ENCODE measurements at regions not wholly inside any gene's neighbourhood (a gene's known extent, or its start where the extent isn't known, plus 50 kb on each side); places are given as distances from the start of the nearest gene placed in this dataset.

GRCh38 chr1:218591966-218592365 lies 246.8 kb downstream of the TGFB2 start:
- H3K4me2 ChIP-seq (ENCODE audit: extremely low read depth, insufficient read depth, low read length): no peak overlapping the region
- H3K79me2 ChIP-seq (ENCODE audit: control insufficient read depth, insufficient read depth, low read length): no peaks in the 10 kb centered on the region
- H3K4me3 ChIP-seq (replicated peaks in 1 of 4; ENCODE audit: control extremely low read depth in 1 of 4, insufficient read depth in 1 of 4, low read depth in 3 of 4, low read length in 4 of 4): no peak overlapping the region
- TF ChIP-seq EZH2 (IDR thresholded peaks at IDR 0.05; ENCODE audit: low read length, missing control alignments) (no peak), CTCF (conservative IDR thresholded peaks at IDR 0.05 in 1 of 2, IDR thresholded peaks at IDR 0.05 in 1 of 2; ENCODE audit: low read depth in 1 of 2, low read length in 2 of 2) (no peak)
- H2AFZ ChIP-seq (ENCODE audit: low read length): no peak overlapping the region
- no peaks in the 10 kb centered on the region for H3K9me3 ChIP-seq (ENCODE audit: control insufficient read depth, insufficient read depth, low read depth, low read length)
- no peak for DNase-seq (ENCODE audit: low read depth in 2 of 2)
- H3K9ac ChIP-seq (ENCODE audit: insufficient read depth, low read length): no peak overlapping the region
- H3K27ac ChIP-seq (ENCODE audit: insufficient read depth, low read length): no peak overlapping the region
- H3K27me3 ChIP-seq (ENCODE audit: control insufficient read depth, insufficient read depth, low read length): no peaks in the 10 kb centered on the region
- no peaks in the 10 kb centered on the region for H4K20me1 ChIP-seq (ENCODE audit: control insufficient read depth, extremely low read depth, insufficient read depth, low read length)
- H3K4me1 ChIP-seq (ENCODE audit: control insufficient read depth, extremely low read depth, insufficient read depth, low read length): no peaks in the 10 kb centered on the region
- H3K36me3 ChIP-seq (ENCODE audit: control insufficient read depth, insufficient read depth, low read length): no peaks in the 10 kb centered on the region

GRCh38 chr1:218592688-218593087 lies 247.6 kb downstream of the TGFB2 start:
- Histone ChIP-seq H2AFZ (ENCODE audit: low read length) (no peak overlapping the region), H3K27ac (ENCODE audit: insufficient read depth, low read length) (no peak overlapping the region), H3K4me2 (ENCODE audit: extremely low read depth, insufficient read depth, low read length) (no peak overlapping the region), H3K36me3 (ENCODE audit: control insufficient read depth, insufficient read depth, low read length) (no peaks in the 10 kb centered on the region), H4K20me1 (ENCODE audit: control insufficient read depth, extremely low read depth, insufficient read depth, low read length) (no peaks in the 10 kb centered on the region), H3K4me1 (ENCODE audit: control insufficient read depth, extremely low read depth, insufficient read depth, low read length) (no peaks in the 10 kb centered on the region), H3K9me3 (ENCODE audit: control insufficient read depth, insufficient read depth, low read depth, low read length) (no peaks in the 10 kb centered on the region), H3K9ac (ENCODE audit: insufficient read depth, low read length) (no peak overlapping the region), H3K27me3 (ENCODE audit: control insufficient read depth, insufficient read depth, low read length) (no peaks in the 10 kb centered on the region), H3K4me3 (replicated peaks in 1 of 4; ENCODE audit: control extremely low read depth in 1 of 4, insufficient read depth in 1 of 4, low read depth in 3 of 4, low read length in 4 of 4) (no peak overlapping the region), H3K79me2 (ENCODE audit: control insufficient read depth, insufficient read depth, low read length) (no peaks in the 10 kb centered on the region)
- TF ChIP-seq EZH2 (IDR thresholded peaks at IDR 0.05; ENCODE audit: low read length, missing control alignments) (no peak), CTCF (conservative IDR thresholded peaks at IDR 0.05 in 1 of 2, IDR thresholded peaks at IDR 0.05 in 1 of 2; ENCODE audit: low read depth in 1 of 2, low read length in 2 of 2) (no peak)
- peak in 1 of 2 donors; percentile 84 for DNase-seq (ENCODE audit: low read depth in 2 of 2)

- TF ChIP-seq CTCF (conservative IDR thresholded peaks at IDR 0.05 in 1 of 2, IDR thresholded peaks at IDR 0.05 in 1 of 2; ENCODE audit: low read depth in 1 of 2, low read length in 2 of 2) (no peak), EZH2 (IDR thresholded peaks at IDR 0.05; ENCODE audit: low read length, missing control alignments) (no peak)
- Histone ChIP-seq H3K36me3 (ENCODE audit: control insufficient read depth, insufficient read depth, low read length) (no peaks in the 10 kb centered on the region), H4K20me1 (ENCODE audit: control insufficient read depth, extremely low read depth, insufficient read depth, low read length) (no peaks in the 10 kb centered on the region), H2AFZ (ENCODE audit: low read length) (no peak overlapping the region), H3K4me3 (replicated peaks in 1 of 4; ENCODE audit: control extremely low read depth in 1 of 4, insufficient read depth in 1 of 4, low read depth in 3 of 4, low read length in 4 of 4) (no peak overlapping the region), H3K27me3 (ENCODE audit: control insufficient read depth, insufficient read depth, low read length) (no peaks in the 10 kb centered on the region), H3K4me1 (ENCODE audit: control insufficient read depth, extremely low read depth, insufficient read depth, low read length) (no peaks in the 10 kb centered on the region), H3K79me2 (ENCODE audit: control insufficient read depth, insufficient read depth, low read length) (no peaks in the 10 kb centered on the region), H3K4me2 (ENCODE audit: extremely low read depth, insufficient read depth, low read length) (no peak overlapping the region), H3K9ac (ENCODE audit: insufficient read depth, low read length) (no peak overlapping the region), H3K9me3 (ENCODE audit: control insufficient read depth, insufficient read depth, low read depth, low read length) (no peaks in the 10 kb centered on the region), H3K27ac (ENCODE audit: insufficient read depth, low read length) (no peak overlapping the region)
- peak in 1 of 2 donors; percentile 17 for DNase-seq (ENCODE audit: low read depth in 2 of 2)
Observed at GRCh38 chr1:218600968-218601367, 255.8 kb downstream of the TGFB2 start.
